ENCODE measurements at regions not wholly inside any gene's neighbourhood (a gene's known extent, or its start where the extent isn't known, plus 50 kb on each side); places are given as distances from the start of the nearest gene placed in this dataset.

DNA sequence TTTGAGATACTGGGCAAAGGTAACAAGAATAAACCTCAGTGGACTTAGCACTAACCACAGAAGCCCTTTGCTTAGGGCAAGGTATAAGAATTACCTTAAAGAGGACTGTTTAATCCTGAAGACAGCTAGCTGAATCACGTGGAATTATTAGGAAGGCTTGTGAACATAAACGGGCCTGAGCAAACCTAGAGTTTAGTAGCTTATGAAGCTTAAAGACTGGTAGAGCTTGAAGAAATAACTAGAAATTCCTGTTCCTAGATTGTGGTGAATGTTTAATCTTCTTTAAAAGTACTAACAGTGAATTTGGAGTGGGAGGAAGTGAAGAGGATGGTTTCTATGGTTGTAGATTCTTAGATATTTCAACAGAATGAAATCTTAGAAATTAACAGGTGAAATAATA, 428.9 kb upstream of the THRB start:
- H4K20me1 ChIP-seq (replicated peaks; ENCODE audit: control insufficient read depth, insufficient read depth, low read length): no peaks in the 10 kb centered on the region
- no peaks in the 10 kb centered on the region for H3K9me1 ChIP-seq (ENCODE audit: control insufficient read depth, insufficient read depth, low read length)
- 0% methylated on average over 2 of the region's 2 CpGs for WGBS (ENCODE audit: insufficient coverage, low coverage, missing lambda C conversion rate)
- H3K27ac ChIP-seq (ENCODE audit: extremely low read depth, low read depth, low read length): no peak overlapping the region
- no peaks in the 10 kb centered on the region for H3K27me3 ChIP-seq (ENCODE audit: control insufficient read depth in 2 of 2, insufficient read depth in 2 of 2, low read length in 2 of 2)
- no TSS peak for BruUV-seq (replicated peaks)
- DNase-seq (ENCODE audit: extremely low read depth in 1 of 4, low spot score in 3 of 4) (no peak), FAIRE-seq (no peak), ATAC-seq (no peak)
- H3K4me2 ChIP-seq (ENCODE audit: insufficient read depth, low read length): no peak overlapping the region
- no peaks in the 10 kb centered on the region for H3K4me1 ChIP-seq (replicated peaks in 1 of 2; ENCODE audit: control insufficient read depth in 2 of 2, insufficient read depth in 2 of 2, low read length in 2 of 2)
- TF ChIP-seq ZFP1 (CRISPR knock-in tag; IDR thresholded peaks at IDR 0.05): no peak
- TF ChIP-seq ILF3 (IDR thresholded peaks at IDR 0.05; ENCODE audit: borderline replicate concordance): no peak
- TF ChIP-seq RBFOX2 (IDR thresholded peaks at IDR 0.05; ENCODE audit: low read depth, low read length): no peak
- TF ChIP-seq STAT5A (IDR thresholded peaks at IDR 0.05; ENCODE audit: borderline replicate concordance, low read length): no peak
- TF ChIP-seq SUPT5H (IDR thresholded peaks at IDR 0.05): no peak
- no peak for TF ChIP-seq FOXK2 (conservative IDR thresholded peaks at IDR 0.05 in 1 of 2, IDR thresholded peaks at IDR 0.05 in 1 of 2; ENCODE audit: low read depth in 2 of 2)
- no peak for TF ChIP-seq CAMTA2 (CRISPR knock-in tag; conservative IDR thresholded peaks at IDR 0.05)
- no peaks in the 10 kb centered on the region for H3K79me2 ChIP-seq (ENCODE audit: control insufficient read depth, insufficient read depth, low read length)
- intact Hi-C loops (cut with micrococcal nuclease) (no loop called here), in situ Hi-C loops (cut with MboI) (no loop called here)
- H3K4me3 ChIP-seq: no peak overlapping the region
- H3K9ac ChIP-seq (ENCODE audit: insufficient read depth in 1 of 2, low read depth in 2 of 2, low read length in 2 of 2): no peak overlapping the region
- no peak overlapping the region for H2AFZ ChIP-seq (ENCODE audit: low read depth, low read length)
- ChIA-PET POLR2A (no interaction called here), CTCF (ENCODE audit: low intra/inter-chr PET ratio) (no interaction called here)
- H3K36me3 ChIP-seq (ENCODE audit: control insufficient read depth, insufficient read depth, low read length): no peaks in the 10 kb centered on the region
- no peaks in the 10 kb centered on the region for H3K9me3 ChIP-seq (replicated peaks; ENCODE audit: control insufficient read depth, insufficient read depth, low read depth, low read length)

DNA sequence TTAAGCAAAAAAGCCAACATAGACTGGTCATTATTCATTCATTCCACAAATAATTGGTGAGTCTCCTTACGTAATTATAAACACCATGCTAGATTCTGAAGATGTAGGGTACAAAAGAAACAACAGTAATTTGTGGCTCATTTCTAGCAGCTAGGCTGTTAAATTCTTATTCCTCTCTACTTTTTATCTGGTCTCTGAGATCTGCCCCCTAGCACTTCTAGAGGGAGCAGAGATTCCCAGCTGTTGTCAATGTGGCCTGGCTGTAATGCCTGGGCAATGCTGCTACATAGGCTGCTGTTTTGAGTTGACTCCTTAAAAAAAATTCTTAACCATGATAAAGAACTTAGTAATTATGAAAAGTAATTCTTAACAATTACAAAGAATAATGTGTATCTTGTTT, 434.9 kb upstream of the THRB start:
- no peaks in the 10 kb centered on the region for H3K36me3 ChIP-seq (ENCODE audit: control insufficient read depth, insufficient read depth, low read length)
- WGBS (ENCODE audit: insufficient coverage, low coverage, missing lambda C conversion rate): 0% methylated on average over 1 of the region's 1 CpG
- no peaks in the 10 kb centered on the region for H3K27me3 ChIP-seq (ENCODE audit: control insufficient read depth in 2 of 2, insufficient read depth in 2 of 2, low read length in 2 of 2)
- H4K20me1 ChIP-seq (replicated peaks; ENCODE audit: control insufficient read depth, insufficient read depth, low read length): no peaks in the 10 kb centered on the region
- H3K9me1 ChIP-seq (ENCODE audit: control insufficient read depth, insufficient read depth, low read length): no peaks in the 10 kb centered on the region
- H3K4me2 ChIP-seq (ENCODE audit: insufficient read depth, low read length): no peak overlapping the region
- CTCF ChIA-PET (ENCODE audit: low intra/inter-chr PET ratio): no interaction called here
- in situ Hi-C loops (cut with MboI) (no loop called here), intact Hi-C loops (cut with micrococcal nuclease) (no loop called here)
- no TSS peak for BruUV-seq (replicated peaks)
- DNase-seq (ENCODE audit: extremely low read depth in 1 of 4, low spot score in 3 of 4): no peak
- POLR2A ChIA-PET: no interaction called here
- H3K9me3 ChIP-seq (replicated peaks; ENCODE audit: control insufficient read depth, insufficient read depth, low read depth, low read length): no peaks in the 10 kb centered on the region
- H3K79me2 ChIP-seq (ENCODE audit: control insufficient read depth, insufficient read depth, low read length): no peaks in the 10 kb centered on the region
- H3K4me3 ChIP-seq: no peak overlapping the region
- no peak for ATAC-seq
- no peak overlapping the region for H3K27ac ChIP-seq (ENCODE audit: extremely low read depth, low read depth, low read length)
- FAIRE-seq: no peak
- H2AFZ ChIP-seq (ENCODE audit: low read depth, low read length): no peak overlapping the region
- H3K4me1 ChIP-seq (replicated peaks in 1 of 2; ENCODE audit: control insufficient read depth in 2 of 2, insufficient read depth in 2 of 2, low read length in 2 of 2): no peaks in the 10 kb centered on the region
- no peak overlapping the region for H3K9ac ChIP-seq (ENCODE audit: insufficient read depth in 1 of 2, low read depth in 2 of 2, low read length in 2 of 2)
- TF ChIP-seq MECOM (CRISPR knock-in tag; IDR thresholded peaks at IDR 0.05): no peak
- no peak for TF ChIP-seq NCOR1 (IDR thresholded peaks at IDR 0.05)
- no peak for TF ChIP-seq FOXK2 (conservative IDR thresholded peaks at IDR 0.05 in 1 of 2, IDR thresholded peaks at IDR 0.05 in 1 of 2; ENCODE audit: low read depth in 2 of 2)
- no peak for TF ChIP-seq SIRT6 (IDR thresholded peaks at IDR 0.05; ENCODE audit: low read depth, low read length)
- TF ChIP-seq DACH1 (IDR thresholded peaks at IDR 0.05; ENCODE audit: partially characterized antibody): no peak
- TF ChIP-seq BRD9 (IDR thresholded peaks at IDR 0.05; ENCODE audit: low read depth, partially characterized antibody): no peak
- TF ChIP-seq ZNF551 (CRISPR knock-in tag; IDR thresholded peaks at IDR 0.05): no peak
- TF ChIP-seq ZFP36 (IDR thresholded peaks at IDR 0.05; ENCODE audit: low read depth, low read length, partially characterized antibody): no peak
- TF ChIP-seq MEF2A (IDR thresholded peaks at IDR 0.05; ENCODE audit: control insufficient read depth, low read depth, low read length): no peak
- TF ChIP-seq NRF1 (conservative IDR thresholded peaks at IDR 0.05 in 1 of 2, IDR thresholded peaks at IDR 0.05 in 1 of 2): no peak
- no peak for TF ChIP-seq CHD4 (IDR thresholded peaks at IDR 0.05; ENCODE audit: insufficient read depth, insufficient replicate concordance, low read depth, low read length, poor library complexity, severe bottlenecking)
- no peak for TF ChIP-seq KDM5B (IDR thresholded peaks at IDR 0.05; ENCODE audit: insufficient replicate concordance, low read depth, low read length)
- no peak for TF ChIP-seq CHD1 (IDR thresholded peaks at IDR 0.05; ENCODE audit: low read length)
- TF ChIP-seq BCL6 (CRISPR knock-in tag; IDR thresholded peaks at IDR 0.05): no peak

Measured in K562 (cell line).